ENCODE measurements at regions not wholly inside any gene's neighbourhood (a gene's known extent, or its start where the extent isn't known, plus 50 kb on each side); places are given as distances from the start of the nearest gene placed in this dataset.

DNA sequence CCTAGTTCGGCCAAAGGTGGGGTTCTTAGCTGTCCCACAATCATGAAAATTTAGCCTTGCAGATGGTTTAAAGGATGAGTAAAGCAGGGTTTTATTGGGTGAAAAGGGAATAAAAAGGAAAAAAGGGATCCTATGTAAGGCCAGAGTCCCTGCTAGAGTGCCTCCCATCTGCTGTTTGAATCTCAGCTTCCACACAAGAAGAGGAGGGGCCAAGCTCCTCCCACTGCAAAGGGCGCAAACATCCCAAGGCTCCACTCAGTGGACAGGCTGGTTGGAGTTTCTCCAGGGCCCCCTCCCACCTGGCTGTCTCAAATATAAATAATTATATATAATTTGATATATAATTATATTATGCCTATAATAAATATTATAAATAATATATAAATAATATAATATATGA is 1272.1 kb upstream of the PCDH20 start:
- Histone ChIP-seq H3K4me3 (no peak overlapping the region), H3K4me1 (no peaks in the 10 kb centered on the region), H3K36me3 (no peaks in the 10 kb centered on the region), H3K27me3 (no peaks in the 10 kb centered on the region), H3K9me3 (no peaks in the 10 kb centered on the region), H3K27ac (no peak overlapping the region)
- intact Hi-C loops (cut with DNase I; ENCODE audit: low total_unique reads) (no loop called here), in situ Hi-C loops (cut with MboI; ENCODE audit: low sequenced_read_pairs in 4 of 4) (no loop called here)
- ATAC-seq (no peak), DNase-seq (no peak)
- TF ChIP-seq POLR2A (IDR thresholded peaks at IDR 0.05), result no peak
- TF ChIP-seq CTCF (IDR thresholded peaks at IDR 0.05 in 4 of 5, conservative IDR thresholded peaks at IDR 0.05 in 1 of 5), result no peak

GRCh38 chr13:62684359-62684758 is 1268.7 kb upstream of the PCDH20 start:
- no peak for ATAC-seq
- Histone ChIP-seq H3K27me3 (no peaks in the 10 kb centered on the region), H3K36me3 (no peaks in the 10 kb centered on the region), H3K9me3 (no peaks in the 10 kb centered on the region), H3K4me3 (no peak overlapping the region), H3K27ac (no peak overlapping the region), H3K4me1 (no peaks in the 10 kb centered on the region)
- TF ChIP-seq POLR2A (IDR thresholded peaks at IDR 0.05) (no peak), CTCF (IDR thresholded peaks at IDR 0.05 in 4 of 5, conservative IDR thresholded peaks at IDR 0.05 in 1 of 5) (no peak)
- intact Hi-C loops (cut with DNase I; ENCODE audit: low total_unique reads) (no loop called here), in situ Hi-C loops (cut with MboI; ENCODE audit: low sequenced_read_pairs in 4 of 4) (no loop called here)
- DNase-seq, result no peak

- intact Hi-C loops (cut with DNase I; ENCODE audit: low total_unique reads), result no loop called here
- no peaks in the 10 kb centered on the region for H3K4me1 ChIP-seq
- DNase-seq, result no peak
- no peak overlapping the region for H3K4me3 ChIP-seq
- H3K9me3 ChIP-seq, result no peaks in the 10 kb centered on the region
- H3K36me3 ChIP-seq, result no peaks in the 10 kb centered on the region
- TF ChIP-seq POLR2A (IDR thresholded peaks at IDR 0.05) (no peak), CTCF (IDR thresholded peaks at IDR 0.05 in 4 of 5, conservative IDR thresholded peaks at IDR 0.05 in 1 of 5) (no peak)
- no peak for ATAC-seq
- in situ Hi-C loops (cut with MboI; ENCODE audit: low sequenced_read_pairs in 4 of 4), result no loop called here
- no peak overlapping the region for H3K27ac ChIP-seq
- H3K27me3 ChIP-seq, result no peaks in the 10 kb centered on the region
Observed at GRCh38 chr13:62682788-62683187, 1267.1 kb upstream of the PCDH20 start.

DNA sequence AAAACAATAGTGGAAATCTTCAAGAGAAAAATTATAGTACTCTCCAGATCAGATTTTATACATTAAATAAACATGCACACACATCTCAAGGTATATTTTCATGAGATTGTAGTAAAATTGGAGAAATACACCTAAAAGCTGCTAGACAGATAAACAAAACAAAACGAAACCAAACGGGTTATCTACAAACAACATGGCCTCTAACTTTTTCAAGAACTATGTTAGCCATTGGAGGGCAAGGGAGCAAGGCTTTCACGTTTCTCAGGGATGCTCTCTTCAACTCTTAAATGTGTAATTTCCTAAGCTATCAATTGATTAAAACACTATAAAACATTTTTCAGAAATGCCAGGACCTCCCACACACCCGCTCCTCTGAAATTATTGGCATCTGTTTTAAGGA is 1262.4 kb upstream of the PCDH20 start:
- Histone ChIP-seq H3K9me3 (no peaks in the 10 kb centered on the region), H3K4me3 (no peak overlapping the region), H3K36me3 (no peaks in the 10 kb centered on the region), H3K27ac (no peak overlapping the region), H3K27me3 (no peaks in the 10 kb centered on the region), H3K4me1 (no peaks in the 10 kb centered on the region)
- intact Hi-C loops (cut with DNase I; ENCODE audit: low total_unique reads), result no loop called here
- ATAC-seq, result no peak
- DNase-seq, result no peak
- in situ Hi-C loops (cut with MboI; ENCODE audit: low sequenced_read_pairs in 4 of 4), result no loop called here
- TF ChIP-seq POLR2A (IDR thresholded peaks at IDR 0.05), result no peak
- TF ChIP-seq CTCF (IDR thresholded peaks at IDR 0.05 in 4 of 5, conservative IDR thresholded peaks at IDR 0.05 in 1 of 5), result no peak

- in situ Hi-C loops (cut with MboI; ENCODE audit: low sequenced_read_pairs in 4 of 4) (no loop called here), intact Hi-C loops (cut with DNase I; ENCODE audit: low total_unique reads) (no loop called here)
- H3K4me1 ChIP-seq, result no peaks in the 10 kb centered on the region
- no peak for ATAC-seq
- no peak for TF ChIP-seq POLR2A (IDR thresholded peaks at IDR 0.05)
- no peak for TF ChIP-seq CTCF (IDR thresholded peaks at IDR 0.05 in 4 of 5, conservative IDR thresholded peaks at IDR 0.05 in 1 of 5)
- no peak overlapping the region for H3K4me3 ChIP-seq
- DNase-seq, result no peak
- H3K36me3 ChIP-seq, result no peaks in the 10 kb centered on the region
- no peaks in the 10 kb centered on the region for H3K27me3 ChIP-seq
- H3K27ac ChIP-seq, result no peak overlapping the region
- no peaks in the 10 kb centered on the region for H3K9me3 ChIP-seq
Observed at GRCh38 chr13:62663767-62664166, 1248.1 kb upstream of the PCDH20 start.

All from gastrocnemius medialis (tissue), 4 donors.